ENCODE measurements at regions not wholly inside any gene's neighbourhood (a gene's known extent, or its start where the extent isn't known, plus 50 kb on each side); places are given as distances from the start of the nearest gene placed in this dataset.

GRCh38 chr6:132995009-132995408, 180.6 kb downstream of the RPS12 start:
- TF ChIP-seq EZH2 (IDR thresholded peaks at IDR 0.05; ENCODE audit: borderline replicate concordance, insufficient read depth, low read depth, low read length, poor library complexity, severe bottlenecking): no peak
- TF ChIP-seq, protein P1, sequence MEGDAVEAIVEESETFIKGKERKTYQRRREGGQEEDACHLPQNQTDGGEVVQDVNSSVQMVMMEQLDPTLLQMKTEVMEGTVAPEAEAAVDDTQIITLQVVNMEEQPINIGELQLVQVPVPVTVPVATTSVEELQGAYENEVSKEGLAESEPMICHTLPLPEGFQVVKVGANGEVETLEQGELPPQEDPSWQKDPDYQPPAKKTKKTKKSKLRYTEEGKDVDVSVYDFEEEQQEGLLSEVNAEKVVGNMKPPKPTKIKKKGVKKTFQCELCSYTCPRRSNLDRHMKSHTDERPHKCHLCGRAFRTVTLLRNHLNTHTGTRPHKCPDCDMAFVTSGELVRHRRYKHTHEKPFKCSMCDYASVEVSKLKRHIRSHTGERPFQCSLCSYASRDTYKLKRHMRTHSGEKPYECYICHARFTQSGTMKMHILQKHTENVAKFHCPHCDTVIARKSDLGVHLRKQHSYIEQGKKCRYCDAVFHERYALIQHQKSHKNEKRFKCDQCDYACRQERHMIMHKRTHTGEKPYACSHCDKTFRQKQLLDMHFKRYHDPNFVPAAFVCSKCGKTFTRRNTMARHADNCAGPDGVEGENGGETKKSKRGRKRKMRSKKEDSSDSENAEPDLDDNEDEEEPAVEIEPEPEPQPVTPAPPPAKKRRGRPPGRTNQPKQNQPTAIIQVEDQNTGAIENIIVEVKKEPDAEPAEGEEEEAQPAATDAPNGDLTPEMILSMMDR (IDR thresholded peaks at IDR 0.05): no peak
